ENCODE measurements at regions not wholly inside any gene's neighbourhood (a gene's known extent, or its start where the extent isn't known, plus 50 kb on each side); places are given as distances from the start of the nearest gene placed in this dataset.

- Histone ChIP-seq H3K4me3 (ENCODE audit: low read depth, low read length) (no peak overlapping the region), H3K27ac (no peak overlapping the region)
- in situ Hi-C loops (cut with HindIII; ENCODE audit: low pct_ligation_motif_present, low sequenced_read_pairs): no loop called here
Measured at GRCh38 chr7:25704413-25704812, 447.6 kb upstream of the NFE2L3 start.

DNA sequence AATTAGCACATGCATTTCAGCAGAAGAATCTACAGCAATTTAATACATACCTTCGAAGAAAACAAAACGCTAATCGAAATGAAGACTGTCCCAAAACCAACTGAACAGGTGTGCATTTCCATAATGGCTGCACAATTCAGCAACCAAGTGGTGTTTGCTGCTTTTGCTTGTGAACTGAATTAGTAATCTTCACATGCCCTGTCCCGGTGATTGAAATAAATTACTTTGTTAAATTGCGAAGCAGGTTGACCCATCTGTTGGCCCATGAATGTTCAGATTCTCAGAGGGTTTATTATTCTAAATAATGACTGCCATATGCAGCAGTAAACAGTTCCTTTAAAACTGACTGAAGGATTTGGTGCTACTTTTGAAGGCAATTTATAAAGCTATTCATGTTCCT lies 445.2 kb upstream of the NFE2L3 start:
- Histone ChIP-seq H3K27me3 (replicated peaks) (no peaks in the 10 kb centered on the region), H3K4me3 (ENCODE audit: low read depth, low read length) (no peak overlapping the region), H3K27ac (no peak overlapping the region), H3K36me3 (replicated peaks) (no peaks in the 10 kb centered on the region)
- in situ Hi-C loops (cut with HindIII; ENCODE audit: low pct_ligation_motif_present, low sequenced_read_pairs): no loop called here
- DNase-seq: no peak
- no peak for TF ChIP-seq CTCF (IDR thresholded peaks at IDR 0.05; ENCODE audit: low read depth, low read length, missing control alignments)

More at GRCh38 chr7:25704413-25704812, 447.6 kb upstream of the NFE2L3 start:
- DNase-seq: no peak
- Histone ChIP-seq H3K36me3 (replicated peaks) (no peaks in the 10 kb centered on the region), H3K27me3 (replicated peaks) (no peaks in the 10 kb centered on the region)
- TF ChIP-seq CTCF (IDR thresholded peaks at IDR 0.05; ENCODE audit: low read depth, low read length, missing control alignments): no peak

DNA sequence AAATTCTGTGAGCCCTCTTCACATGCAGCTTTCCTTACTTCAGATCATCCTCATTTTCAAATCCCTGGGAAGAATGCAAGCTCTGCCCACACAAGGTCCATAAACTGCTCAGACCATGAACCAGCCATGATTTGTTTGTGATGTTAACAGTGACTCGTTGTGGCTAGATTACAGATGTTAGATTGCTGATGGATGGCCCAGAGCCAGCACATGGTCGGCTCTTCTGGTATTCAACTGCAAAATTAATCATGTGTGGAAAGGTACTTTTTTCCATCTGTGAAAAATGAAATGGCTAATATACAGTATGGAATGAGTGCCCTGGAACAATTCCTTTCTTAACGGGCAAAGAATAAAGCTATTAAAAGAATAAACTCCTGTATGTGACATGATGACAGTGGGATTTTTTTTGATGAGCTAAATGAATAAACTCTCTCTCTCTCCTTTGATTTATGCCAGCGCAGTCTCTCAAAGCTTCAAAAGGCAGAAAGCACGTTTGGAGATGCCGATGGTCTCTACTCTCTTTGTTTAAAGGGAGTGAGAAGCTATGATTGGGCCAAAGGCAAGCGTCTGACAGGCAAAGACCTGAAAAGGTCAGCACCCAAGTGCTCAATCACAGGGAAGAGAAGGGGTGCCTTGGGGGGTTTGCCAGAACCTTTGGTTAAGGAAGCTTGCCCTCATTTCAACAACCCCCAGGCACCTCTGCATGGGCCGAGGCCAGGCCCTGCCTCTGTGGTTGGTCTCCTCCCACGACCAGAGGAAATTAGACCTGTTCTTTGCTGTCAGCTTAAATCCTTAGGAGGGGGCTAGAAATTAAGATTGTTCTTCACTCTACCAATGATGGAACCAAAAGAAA lies 444.0 kb upstream of the NFE2L3 start:
- H3K27me3 ChIP-seq (replicated peaks): no peaks in the 10 kb centered on the region
- no peak for TF ChIP-seq CTCF (IDR thresholded peaks at IDR 0.05; ENCODE audit: low read depth, low read length, missing control alignments)
- H3K27ac ChIP-seq: no peak overlapping the region
- peak; percentile 63 for DNase-seq
- in situ Hi-C loops (cut with HindIII; ENCODE audit: low pct_ligation_motif_present, low sequenced_read_pairs): no loop called here
- H3K4me3 ChIP-seq (ENCODE audit: low read depth, low read length): no peak overlapping the region
- no peaks in the 10 kb centered on the region for H3K36me3 ChIP-seq (replicated peaks)

DNA sequence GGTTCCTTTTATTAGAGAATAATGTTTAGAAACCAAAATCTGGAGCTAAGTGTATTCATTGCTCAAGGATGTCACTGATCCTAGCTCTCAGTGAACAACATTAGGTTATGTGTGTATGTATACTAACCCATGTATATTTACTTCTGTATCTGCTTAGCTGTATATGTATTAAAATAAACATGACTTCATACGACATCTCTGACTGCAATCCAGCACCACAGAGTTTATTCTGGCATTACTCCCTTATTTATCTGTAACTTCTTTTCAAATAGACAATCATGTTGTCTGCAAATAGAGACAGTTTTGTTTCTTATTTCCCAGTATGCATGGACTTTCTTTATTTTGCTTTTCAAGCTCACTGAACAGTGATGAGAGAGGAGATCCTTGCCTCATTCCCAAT lies 441.0 kb upstream of the NFE2L3 start:
- in situ Hi-C loops (cut with HindIII; ENCODE audit: low pct_ligation_motif_present, low sequenced_read_pairs): no loop called here
- no peaks in the 10 kb centered on the region for H3K27me3 ChIP-seq (replicated peaks)
- no peak for TF ChIP-seq CTCF (IDR thresholded peaks at IDR 0.05; ENCODE audit: low read depth, low read length, missing control alignments)

GRCh38 chr7:25711940-25712339 lies 440.1 kb upstream of the NFE2L3 start:
- DNase-seq: no peak
- H3K4me3 ChIP-seq (ENCODE audit: low read depth, low read length): no peak overlapping the region
- TF ChIP-seq CTCF (IDR thresholded peaks at IDR 0.05; ENCODE audit: low read depth, low read length, missing control alignments): no peak
- no peak overlapping the region for H3K27ac ChIP-seq
- in situ Hi-C loops (cut with HindIII; ENCODE audit: low pct_ligation_motif_present, low sequenced_read_pairs): no loop called here
- no peaks in the 10 kb centered on the region for H3K27me3 ChIP-seq (replicated peaks)
- H3K36me3 ChIP-seq (replicated peaks): no peaks in the 10 kb centered on the region

More for the DNA sequence above, 441.0 kb upstream of the NFE2L3 start:
- DNase-seq: no peak
- no peaks in the 10 kb centered on the region for H3K36me3 ChIP-seq (replicated peaks)
- H3K4me3 ChIP-seq (ENCODE audit: low read depth, low read length): no peak overlapping the region
- no peak overlapping the region for H3K27ac ChIP-seq

GRCh38 chr7:25712500-25712899 lies 439.5 kb upstream of the NFE2L3 start:
- Histone ChIP-seq H3K27ac (no peak overlapping the region), H3K27me3 (replicated peaks) (no peaks in the 10 kb centered on the region), H3K36me3 (replicated peaks) (no peaks in the 10 kb centered on the region), H3K4me3 (ENCODE audit: low read depth, low read length) (no peak overlapping the region)
- in situ Hi-C loops (cut with HindIII; ENCODE audit: low pct_ligation_motif_present, low sequenced_read_pairs): no loop called here
- DNase-seq: no peak
- TF ChIP-seq CTCF (IDR thresholded peaks at IDR 0.05; ENCODE audit: low read depth, low read length, missing control alignments): no peak

Measured in brain microvascular endothelial cell (primary cell).